Stimulated activated naive B cell treated with anti-CD40 and anti-IgM and Interleukin-4, amounts not matched to agents 10 μg/mL and 1 μg/mL and 100 μg/mL, for 72 hours (primary cell): ENCODE measurements at regions not wholly inside any gene's neighbourhood (a gene's known extent, or its start where the extent isn't known, plus 50 kb on each side); places are given as distances from the start of the nearest gene placed in this dataset.

Experiments used
- ATAC-seq, 2 donors: fragments of 150-1000 bp; cut with Tn5 transposase; replicated peaks; 2 replicates each; pipeline ENCODE4 v1.10.0; 2021; ENCODE audit warnings: moderate library complexity in 1 of 2
- DNase-seq: peaks from one replicate; pipeline ENCODE4 v3.0.0; 2021
- H3K27ac Mint-ChIP-seq: one replicate; pipeline ENCODE4 v1.8.0; 2022; ENCODE audit warnings: mild to moderate bottlenecking, mixed read lengths
- H3K27me3 Mint-ChIP-seq, 2 donors: one replicate each; pipeline ENCODE4 v1.8.0; 2022; ENCODE audit warnings: mixed read lengths in 2 of 2
- H3K36me3 Mint-ChIP-seq, 2 donors: one replicate each; pipeline ENCODE4 v1.8.0; 2022; ENCODE audit warnings: mixed read lengths in 2 of 2, mild to moderate bottlenecking in 1 of 2
- H3K4me1 Mint-ChIP-seq, 2 donors: one replicate each; pipeline ENCODE4 v1.8.0; 2022; ENCODE audit warnings: mixed read lengths in 2 of 2, mild to moderate bottlenecking in 1 of 2
- H3K4me3 Mint-ChIP-seq, 2 donors: one replicate each; pipeline ENCODE4 v1.8.0; 2022; ENCODE audit warnings: mild to moderate bottlenecking in 2 of 2, mixed read lengths in 2 of 2, moderate library complexity in 1 of 2
- H3K9me3 Mint-ChIP-seq, 2 donors: one replicate each; pipeline ENCODE4 v1.8.0; 2022; ENCODE audit warnings: mixed read lengths in 2 of 2, mild to moderate bottlenecking in 1 of 2

GRCh38 chr13:43994999-43995859 is 115.5 kb downstream of the LACC1 start:
- H3K4me3 Mint-ChIP-seq, result no peak overlapping the region
- peaks cover 14 to 22% of the 10 kb centered on the region in 2 donors for H3K9me3 Mint-ChIP-seq
- no peak overlapping the region for H3K27ac Mint-ChIP-seq
- DNase-seq (no peak), ATAC-seq (no peak)
- no peaks in the 10 kb centered on the region for H3K4me1 Mint-ChIP-seq
- no peaks in the 10 kb centered on the region for H3K36me3 Mint-ChIP-seq
- peaks cover 4% of the 10 kb centered on the region in 2 donors for H3K27me3 Mint-ChIP-seq

- no peak for DNase-seq
- Mint-ChIP-seq H3K4me3 (no peak overlapping the region), H3K36me3 (no peaks in the 10 kb centered on the region), H3K9me3 (peaks cover 14 to 22% of the 10 kb centered on the region in 2 donors), H3K4me1 (no peaks in the 10 kb centered on the region), H3K27ac (no peak overlapping the region), H3K27me3 (peaks cover 4 to 8% of the 10 kb centered on the region in 2 donors)
- no peak for ATAC-seq
Observed at GRCh38 chr13:43996221-43996620, 116.5 kb downstream of the LACC1 start.

- Mint-ChIP-seq H3K36me3 (no peaks in the 10 kb centered on the region), H3K27me3 (peaks cover 6 to 14% of the 10 kb centered on the region in 2 donors)
- no peak for DNase-seq
Observed at GRCh38 chr13:44003481-44003880, 123.8 kb downstream of the LACC1 start.

GRCh38 chr13:44004878-44005277 is 125.2 kb downstream of the LACC1 start:
- H3K36me3 Mint-ChIP-seq, result no peaks in the 10 kb centered on the region
- no peaks in the 10 kb centered on the region for H3K4me1 Mint-ChIP-seq
- H3K27ac Mint-ChIP-seq, result no peak overlapping the region
- H3K9me3 Mint-ChIP-seq, result peaks cover 3 to 4% of the 10 kb centered on the region in 2 donors
- peaks cover 6 to 14% of the 10 kb centered on the region in 2 donors for H3K27me3 Mint-ChIP-seq
- no peak overlapping the region for H3K4me3 Mint-ChIP-seq
- DNase-seq (no peak), ATAC-seq (no peak)

More at GRCh38 chr13:44003481-44003880, 123.8 kb downstream of the LACC1 start:
- no peak for ATAC-seq
- no peak overlapping the region for H3K4me3 Mint-ChIP-seq
- H3K27ac Mint-ChIP-seq, result no peak overlapping the region
- peaks cover 3 to 4% of the 10 kb centered on the region in 2 donors for H3K9me3 Mint-ChIP-seq
- no peaks in the 10 kb centered on the region for H3K4me1 Mint-ChIP-seq

- no peak for DNase-seq
- Mint-ChIP-seq H3K27me3 (peaks cover 6 to 9% of the 10 kb centered on the region in 2 donors), H3K4me1 (no peaks in the 10 kb centered on the region), H3K4me3 (no peak overlapping the region), H3K36me3 (no peaks in the 10 kb centered on the region), H3K9me3 (peaks cover 3 to 4% of the 10 kb centered on the region in 2 donors), H3K27ac (no peak overlapping the region)
- ATAC-seq, result no peak
Observed at GRCh38 chr13:44007451-44007850, 127.7 kb downstream of the LACC1 start.

GRCh38 chr13:44011036-44011435 is 131.3 kb downstream of the LACC1 start:
- Mint-ChIP-seq H3K27me3 (peaks cover 0 to 8% of the 10 kb centered on the region in 2 donors), H3K27ac (no peak overlapping the region), H3K36me3 (no peaks in the 10 kb centered on the region), H3K4me1 (no peaks in the 10 kb centered on the region), H3K9me3 (peaks cover 3 to 4% of the 10 kb centered on the region in 2 donors), H3K4me3 (no peak overlapping the region)
- DNase-seq, result no peak
- ATAC-seq, result no peak

- Mint-ChIP-seq H3K9me3 (no peaks in the 10 kb centered on the region), H3K4me3 (no peak overlapping the region), H3K4me1 (peaks cover 7 to 10% of the 10 kb centered on the region in 2 donors), H3K27ac (no peak overlapping the region), H3K36me3 (no peaks in the 10 kb centered on the region), H3K27me3 (peaks cover 0 to 5% of the 10 kb centered on the region in 2 donors)
- ATAC-seq (no peak), DNase-seq (no peak)
Observed at GRCh38 chr13:44012910-44013757, 133.4 kb downstream of the LACC1 start.

- H3K4me3 Mint-ChIP-seq, result no peak overlapping the region
- peaks cover 0 to 5% of the 10 kb centered on the region in 2 donors for H3K27me3 Mint-ChIP-seq
- H3K36me3 Mint-ChIP-seq, result no peaks in the 10 kb centered on the region
- peaks cover 10 to 15% of the 10 kb centered on the region in 2 donors for H3K4me1 Mint-ChIP-seq
- H3K9me3 Mint-ChIP-seq, result no peaks in the 10 kb centered on the region
- no peak for DNase-seq
- no peak for ATAC-seq
- H3K27ac Mint-ChIP-seq, result no peak overlapping the region
Observed at GRCh38 chr13:44013758-44014291, 134.1 kb downstream of the LACC1 start.

GRCh38 chr13:44014501-44014900 is 134.8 kb downstream of the LACC1 start:
- H3K36me3 Mint-ChIP-seq, result no peaks in the 10 kb centered on the region
- DNase-seq (no peak), ATAC-seq (no peak)
- H3K9me3 Mint-ChIP-seq, result no peaks in the 10 kb centered on the region
- H3K27ac Mint-ChIP-seq, result no peak overlapping the region
- H3K27me3 Mint-ChIP-seq, result peaks cover 0 to 5% of the 10 kb centered on the region in 2 donors
- peaks cover 10 to 15% of the 10 kb centered on the region in 2 donors for H3K4me1 Mint-ChIP-seq
- no peak overlapping the region for H3K4me3 Mint-ChIP-seq

GRCh38 chr13:44015118-44015517 is 135.4 kb downstream of the LACC1 start:
- ATAC-seq (no peak), DNase-seq (no peak)
- Mint-ChIP-seq H3K4me1 (peaks cover 10 to 15% of the 10 kb centered on the region in 2 donors), H3K9me3 (no peaks in the 10 kb centered on the region), H3K36me3 (no peaks in the 10 kb centered on the region), H3K27ac (no peak overlapping the region), H3K27me3 (peaks cover 0 to 5% of the 10 kb centered on the region in 2 donors), H3K4me3 (no peak overlapping the region)

GRCh38 chr13:44015811-44016210 is 136.1 kb downstream of the LACC1 start:
- Mint-ChIP-seq H3K27ac (no peak overlapping the region), H3K27me3 (peaks cover 0 to 5% of the 10 kb centered on the region in 2 donors)
- no peak for ATAC-seq

GRCh38 chr13:44017756-44018309 is 138.1 kb downstream of the LACC1 start:
- Mint-ChIP-seq H3K4me1 (peaks cover 10 to 15% of the 10 kb centered on the region in 2 donors), H3K4me3 (no peak overlapping the region), H3K36me3 (no peaks in the 10 kb centered on the region), H3K27ac (no peak overlapping the region), H3K9me3 (no peaks in the 10 kb centered on the region), H3K27me3 (peaks cover 0 to 7% of the 10 kb centered on the region in 2 donors)
- DNase-seq (no peak), ATAC-seq (no peak)

More at GRCh38 chr13:44015811-44016210, 136.1 kb downstream of the LACC1 start:
- no peaks in the 10 kb centered on the region for H3K36me3 Mint-ChIP-seq
- H3K4me1 Mint-ChIP-seq, result peaks cover 10 to 15% of the 10 kb centered on the region in 2 donors
- no peaks in the 10 kb centered on the region for H3K9me3 Mint-ChIP-seq
- no peak overlapping the region for H3K4me3 Mint-ChIP-seq
- DNase-seq, result no peak

- DNase-seq, result no peak
- Mint-ChIP-seq H3K9me3 (no peaks in the 10 kb centered on the region), H3K4me3 (no peak overlapping the region), H3K27ac (no peak overlapping the region), H3K27me3 (peaks cover 0 to 12% of the 10 kb centered on the region in 2 donors), H3K4me1 (peaks cover 10 to 15% of the 10 kb centered on the region in 2 donors), H3K36me3 (no peaks in the 10 kb centered on the region)
- ATAC-seq, result no peak
Observed at GRCh38 chr13:44019651-44020050, 139.9 kb downstream of the LACC1 start.

- H3K27me3 Mint-ChIP-seq, result peaks cover 5 to 7% of the 10 kb centered on the region in 2 donors
- H3K4me1 Mint-ChIP-seq, result peaks cover 10 to 15% of the 10 kb centered on the region in 2 donors
- no peaks in the 10 kb centered on the region for H3K36me3 Mint-ChIP-seq
- ATAC-seq (no peak), DNase-seq (no peak)
- H3K27ac Mint-ChIP-seq, result no peak overlapping the region
- H3K4me3 Mint-ChIP-seq, result no peak overlapping the region
- no peaks in the 10 kb centered on the region for H3K9me3 Mint-ChIP-seq
Observed at GRCh38 chr13:44021422-44021821, 141.7 kb downstream of the LACC1 start.
